H9 (cell line): ENCODE measurements at regions not wholly inside any gene's neighbourhood (a gene's known extent, or its start where the extent isn't known, plus 50 kb on each side); places are given as distances from the start of the nearest gene placed in this dataset.

Experiments
- DNase-seq: peaks from one replicate; pipeline ENCODE4 v3.0.0-alpha.2; 2017
- H2AFZ ChIP-seq: one replicate; pipeline ENCODE4 v1.6.1; 2013; ENCODE audit warnings: mild to moderate bottlenecking, low read length, control low read depth, moderate library complexity
- H2AK5ac ChIP-seq: 2 replicates; pipeline ENCODE4 v1.6.1; 2013; ENCODE audit warnings: low read length, control low read depth, mixed read lengths; ENCODE audit not compliant: insufficient read length
- H2BK120ac ChIP-seq: one replicate; pipeline ENCODE4 v1.6.1; 2013; ENCODE audit warnings: low read depth, mild to moderate bottlenecking, low read length, control low read depth, inconsistent platforms; ENCODE audit not compliant: poor library complexity, severe bottlenecking
- H2BK12ac ChIP-seq: 2 replicates; pipeline ENCODE4 v1.6.1; 2013; ENCODE audit warnings: low read length, control low read depth, mixed read lengths, low read depth; ENCODE audit not compliant: insufficient read length
- H2BK15ac ChIP-seq: 2 replicates; pipeline ENCODE4 v1.6.1; 2013; ENCODE audit warnings: low read depth, low read length, control low read depth
- H2BK20ac ChIP-seq: one replicate; pipeline ENCODE4 v1.6.1; 2013; ENCODE audit warnings: low read depth, mild to moderate bottlenecking, low read length, control low read depth, inconsistent platforms; ENCODE audit not compliant: poor library complexity, severe bottlenecking
- H2BK5ac ChIP-seq: 2 replicates; pipeline ENCODE4 v1.6.1; 2013; ENCODE audit warnings: low read length, control low read depth, mixed read lengths; ENCODE audit not compliant: insufficient read length
- H3K14ac ChIP-seq: 2 replicates; pipeline ENCODE4 v1.6.1; 2013; ENCODE audit warnings: low read length, control low read depth; ENCODE audit not compliant: insufficient read depth
- H3K18ac ChIP-seq: 2 replicates; pipeline ENCODE4 v1.6.1; 2013; ENCODE audit warnings: low read depth, mild to moderate bottlenecking, mixed read lengths, low read length, control low read depth; ENCODE audit not compliant: insufficient read length
- H3K23ac ChIP-seq: 2 replicates; pipeline ENCODE4 v1.6.1; 2013; ENCODE audit warnings: low read length, control low read depth, mixed read lengths, low read depth; ENCODE audit not compliant: insufficient read length
- H3K23me2 ChIP-seq: 2 replicates; pipeline ENCODE4 v1.6.1; 2013; ENCODE audit warnings: low read depth, mild to moderate bottlenecking, mixed read lengths, low read length, control low read depth; ENCODE audit not compliant: insufficient read length, poor library complexity, severe bottlenecking
- H3K27ac ChIP-seq: 2 replicates; pipeline ENCODE4 v1.5.1; 2013; ENCODE audit warnings: low read length, control low read depth, mixed read lengths, low read depth; ENCODE audit not compliant: insufficient read length
- H3K27me3 ChIP-seq: 2 replicates; pipeline ENCODE4 v1.6.1; 2013; ENCODE audit warnings: low read length, control low read depth, inconsistent platforms; ENCODE audit not compliant: insufficient read depth
- H3K4ac ChIP-seq: 2 replicates; pipeline ENCODE4 v1.6.1; 2013; ENCODE audit warnings: low read depth, mild to moderate bottlenecking, control low read depth, inconsistent platforms, low read length, moderate library complexity
- H3K4me1 ChIP-seq: 2 replicates; pipeline ENCODE4 v1.6.1; 2013; ENCODE audit warnings: low read length, control low read depth, inconsistent platforms; ENCODE audit not compliant: insufficient read depth
- H3K4me2 ChIP-seq: 2 replicates; pipeline ENCODE4 v1.6.1; 2013; ENCODE audit warnings: low read length, control low read depth, mixed read lengths; ENCODE audit not compliant: insufficient read length, insufficient read depth
- H3K56ac ChIP-seq: 2 replicates; pipeline ENCODE4 v1.6.1; 2013; ENCODE audit warnings: low read depth, mild to moderate bottlenecking, mixed read lengths, low read length, control low read depth; ENCODE audit not compliant: insufficient read length
- H3K79me1 ChIP-seq: 2 replicates; pipeline ENCODE4 v1.6.1; 2013; ENCODE audit warnings: low read depth, mild to moderate bottlenecking, moderate library complexity, low read length, control low read depth, inconsistent platforms; ENCODE audit not compliant: insufficient read depth, poor library complexity, severe bottlenecking
- H3K79me2 ChIP-seq: 2 replicates; pipeline ENCODE4 v1.6.1; 2013; ENCODE audit warnings: low read length, control low read depth, inconsistent platforms; ENCODE audit not compliant: insufficient read depth
- H3K9ac ChIP-seq: 2 replicates; pipeline ENCODE4 v1.6.1; 2013; ENCODE audit warnings: low read length, control low read depth, mixed read lengths; ENCODE audit not compliant: insufficient read length; ENCODE audit errors: extremely low read depth
- H3K9me3 ChIP-seq: one replicate; pipeline ENCODE4 v1.6.1; 2013; ENCODE audit warnings: low read depth, low read length, inconsistent platforms; ENCODE audit not compliant: control insufficient read depth
- H3T11ph ChIP-seq: one replicate; pipeline ENCODE4 v1.6.1; 2013; ENCODE audit warnings: mild to moderate bottlenecking, low read length, control low read depth, inconsistent platforms
- H4K20me1 ChIP-seq: one replicate; pipeline ENCODE4 v1.6.1; 2013; ENCODE audit not compliant: control insufficient read depth, insufficient read length, insufficient read depth
- H4K5ac ChIP-seq: 2 replicates; pipeline ENCODE4 v1.6.1; 2013; ENCODE audit warnings: low read depth, mild to moderate bottlenecking, mixed read lengths, low read length, control low read depth; ENCODE audit not compliant: insufficient read length
- H4K8ac ChIP-seq: replicated peaks from 2 replicates; pipeline ENCODE4 v1.6.1; 2013; ENCODE audit warnings: low read length, control low read depth, mixed read lengths, low read depth; ENCODE audit not compliant: insufficient read length
- H4K91ac ChIP-seq: 2 replicates; pipeline ENCODE4 v1.6.1; 2013; ENCODE audit warnings: low read depth, mild to moderate bottlenecking, moderate library complexity, mixed read lengths, low read length, control low read depth; ENCODE audit not compliant: insufficient read length
- H3K27ac Mint-ChIP-seq, 3 experiments: 2 replicates in 2 of 3; 3 replicates in 1 of 3; pipeline ENCODE4 v1.8.0; 2020 to 2021; ENCODE audit warnings: mixed read lengths in 3 of 3, mild to moderate bottlenecking in 1 of 3, moderate library complexity in 1 of 3
- H3K27me3 Mint-ChIP-seq: 2 replicates; pipeline ENCODE4 v1.8.0; 2021; ENCODE audit warnings: low read depth, mild to moderate bottlenecking, moderate library complexity, mixed read lengths
- H3K36me3 Mint-ChIP-seq, 3 experiments: 2 replicates in 2 of 3; 3 replicates in 1 of 3; pipeline ENCODE4 v1.8.0; 2020 to 2021; ENCODE audit warnings: low read depth in 3 of 3, mixed read lengths in 3 of 3; ENCODE audit not compliant: insufficient read depth in 1 of 3
- H3K4me1 Mint-ChIP-seq, 2 experiments: 2 replicates each; pipeline ENCODE4 v1.8.0; 2020; ENCODE audit warnings: mixed read lengths in 2 of 2
- H3K4me3 Mint-ChIP-seq, 2 experiments: 2 replicates in 1 of 2; 3 replicates in 1 of 2; pipeline ENCODE4 v1.8.0; 2020 to 2021; ENCODE audit warnings: mild to moderate bottlenecking in 2 of 2, mixed read lengths in 2 of 2, moderate library complexity in 1 of 2
- H3K9me3 Mint-ChIP-seq, 2 experiments: 2 replicates in 1 of 2; 3 replicates in 1 of 2; pipeline ENCODE4 v1.8.0; 2020; ENCODE audit warnings: mild to moderate bottlenecking in 2 of 2, mixed read lengths in 2 of 2, moderate library complexity in 1 of 2
- WGBS: extraction: QIAGEN DNeasy Blood & Tissue Kit; methylation state at CpG from one replicate; pipeline ENCODE4 v1.1.7; 2013; ENCODE audit warnings: missing lambda C conversion rate, low lambda C conversion rate, mixed read lengths; ENCODE audit not compliant: insufficient read length; ENCODE audit errors: extremely low coverage; 5-methylcytosine and 5-hydroxymethylcytosine counted together
- TF ChIP-seq, protein P1 (sequence below): fragments of 200-600 bp; sonication (generic); conservative IDR thresholded peaks from 3 replicates; pipeline ENCODE4 v1.8.0; 2021; ENCODE audit warnings: antibody characterized with exemption, mild to moderate bottlenecking

GRCh38 chr3:89783341-89783927 is 676.0 kb downstream of the EPHA3 start:
- no peak for DNase-seq
- Histone ChIP-seq H2BK120ac (no peak overlapping the region), H4K20me1 (no peaks in the 10 kb centered on the region), H3K18ac (no peak overlapping the region), H3K27ac (no peak overlapping the region), H3T11ph (no peak overlapping the region), H3K9ac (no peak overlapping the region), H2BK5ac (no peak overlapping the region), H3K9me3 (no peaks in the 10 kb centered on the region), H3K4me1 (no peaks in the 10 kb centered on the region), H2AFZ (no peak overlapping the region), H3K4ac (no peak overlapping the region), H3K27me3 (no peaks in the 10 kb centered on the region), H4K5ac (no peak overlapping the region), H4K91ac (no peak overlapping the region), H3K56ac (no peak overlapping the region), H3K79me1 (no peaks in the 10 kb centered on the region), H2BK15ac (no peak overlapping the region), H2AK5ac (no peak overlapping the region), H3K23ac (no peak overlapping the region), H3K23me2 (no peaks in the 10 kb centered on the region), H2BK20ac (no peak overlapping the region), H3K14ac (no peak overlapping the region), H4K8ac (no peak overlapping the region), H2BK12ac (no peak overlapping the region), H3K4me2 (no peak overlapping the region), H3K79me2 (no peaks in the 10 kb centered on the region)
- TF ChIP-seq, protein P1, sequence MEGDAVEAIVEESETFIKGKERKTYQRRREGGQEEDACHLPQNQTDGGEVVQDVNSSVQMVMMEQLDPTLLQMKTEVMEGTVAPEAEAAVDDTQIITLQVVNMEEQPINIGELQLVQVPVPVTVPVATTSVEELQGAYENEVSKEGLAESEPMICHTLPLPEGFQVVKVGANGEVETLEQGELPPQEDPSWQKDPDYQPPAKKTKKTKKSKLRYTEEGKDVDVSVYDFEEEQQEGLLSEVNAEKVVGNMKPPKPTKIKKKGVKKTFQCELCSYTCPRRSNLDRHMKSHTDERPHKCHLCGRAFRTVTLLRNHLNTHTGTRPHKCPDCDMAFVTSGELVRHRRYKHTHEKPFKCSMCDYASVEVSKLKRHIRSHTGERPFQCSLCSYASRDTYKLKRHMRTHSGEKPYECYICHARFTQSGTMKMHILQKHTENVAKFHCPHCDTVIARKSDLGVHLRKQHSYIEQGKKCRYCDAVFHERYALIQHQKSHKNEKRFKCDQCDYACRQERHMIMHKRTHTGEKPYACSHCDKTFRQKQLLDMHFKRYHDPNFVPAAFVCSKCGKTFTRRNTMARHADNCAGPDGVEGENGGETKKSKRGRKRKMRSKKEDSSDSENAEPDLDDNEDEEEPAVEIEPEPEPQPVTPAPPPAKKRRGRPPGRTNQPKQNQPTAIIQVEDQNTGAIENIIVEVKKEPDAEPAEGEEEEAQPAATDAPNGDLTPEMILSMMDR: 0 out of 3 replicates have a peak, but pooled peaks have one; percentile 11
- H3K27ac Mint-ChIP-seq: no peak overlapping the region
- H3K4me3 Mint-ChIP-seq: no peak overlapping the region
- H3K9me3 Mint-ChIP-seq: no peaks in the 10 kb centered on the region
- no CpG with 5 or more reads among the region's 4 CpGs for WGBS
- no peaks in the 10 kb centered on the region for H3K27me3 Mint-ChIP-seq
- H3K36me3 Mint-ChIP-seq: no peaks in the 10 kb centered on the region
- peaks cover 2 to 10% of the 10 kb centered on the region in 2 experiments; a peak in 2 of 4 replicates for H3K4me1 Mint-ChIP-seq
